ENCODE measurements at regions not wholly inside any gene's neighbourhood (a gene's known extent, or its start where the extent isn't known, plus 50 kb on each side); places are given as distances from the start of the nearest gene placed in this dataset.

GRCh38 chr15:81882504-81882903, 163.3 kb downstream of the MEX3B start:
- Histone ChIP-seq H3K4me3 (replicated peaks in 1 of 3; ENCODE audit: insufficient read depth in 1 of 3, low read depth in 1 of 3, low read length in 3 of 3) (no peak overlapping the region), H3K9me3 (replicated peaks; ENCODE audit: control insufficient read depth, insufficient read depth, low read length) (no peaks in the 10 kb centered on the region), H3K9me1 (replicated peaks; ENCODE audit: control insufficient read depth, extremely low read depth, insufficient read depth, low read length) (no peaks in the 10 kb centered on the region), H3K79me2 (ENCODE audit: control insufficient read depth, insufficient read depth, low read length) (no peaks in the 10 kb centered on the region), H3K4me2 (ENCODE audit: insufficient read depth, low read length) (no peak overlapping the region), H4K20me1 (replicated peaks; ENCODE audit: control insufficient read depth, extremely low read depth, insufficient read depth, low read length) (no peaks in the 10 kb centered on the region), H3K4me1 (ENCODE audit: control insufficient read depth, extremely low read depth, insufficient read depth, low read length) (no peaks in the 10 kb centered on the region), H3K27ac (ENCODE audit: insufficient read depth, low read depth, low read length) (no peak overlapping the region), H2AFZ (ENCODE audit: low read depth, low read length) (no peak overlapping the region), H3K9ac (replicated peaks; ENCODE audit: extremely low read depth, insufficient read depth, low read length) (no peak overlapping the region), H3K36me3 (ENCODE audit: control insufficient read depth in 2 of 2, extremely low read depth in 1 of 2, insufficient read depth in 2 of 2, low read length in 2 of 2) (no peaks in the 10 kb centered on the region), H3K27me3 (ENCODE audit: control insufficient read depth in 2 of 2, insufficient read depth in 2 of 2, low read length in 2 of 2) (no peaks in the 10 kb centered on the region)
- intact Hi-C loops (cut with micrococcal nuclease): no loop called here
- DNase-seq (ENCODE audit: low read depth, low spot score): no peak
- TF ChIP-seq EZH2 (IDR thresholded peaks at IDR 0.05; ENCODE audit: borderline replicate concordance, low read depth, low read length, severe bottlenecking): no peak
- TF ChIP-seq MAX (IDR thresholded peaks at IDR 0.05; ENCODE audit: insufficient read depth, insufficient read length): no peak
- no peak for TF ChIP-seq FOS (IDR thresholded peaks at IDR 0.05; ENCODE audit: borderline replicate concordance, insufficient read depth, low read length)
- no peak for TF ChIP-seq POLR2AphosphoS5 (IDR thresholded peaks at IDR 0.05; ENCODE audit: insufficient read depth, low read depth, low read length)
- dilution Hi-C loops (cut with MboI; ENCODE audit: extremely low pct_ligation_motif_present, low sequenced_read_pairs): no loop called here
- BruUV-seq (replicated peaks): no TSS peak
- ChIA-PET CTCF (no interaction called here), POLR2A (no interaction called here)
- no peak for FAIRE-seq

GRCh38 chr15:81880833-81881232, 165.0 kb downstream of the MEX3B start:
- no peak for DNase-seq (ENCODE audit: low read depth, low spot score)
- H3K4me2 ChIP-seq (ENCODE audit: insufficient read depth, low read length): no peak overlapping the region
- TF ChIP-seq CTCF (IDR thresholded peaks at IDR 0.05; ENCODE audit: extremely low read depth in 1 of 2, insufficient read depth in 1 of 2, low read depth in 1 of 2, low read length in 2 of 2) (no peak), MYC (IDR thresholded peaks at IDR 0.05; ENCODE audit: low read depth, low read length) (no peak), FOS (IDR thresholded peaks at IDR 0.05; ENCODE audit: borderline replicate concordance, insufficient read depth, low read length) (no peak), POLR2A (IDR thresholded peaks at IDR 0.05; ENCODE audit: low read depth, low read length) (no peak), POLR2AphosphoS5 (IDR thresholded peaks at IDR 0.05; ENCODE audit: insufficient read depth, low read depth, low read length) (no peak), MAX (IDR thresholded peaks at IDR 0.05; ENCODE audit: insufficient read depth, insufficient read length) (no peak), JUN (IDR thresholded peaks at IDR 0.05; ENCODE audit: borderline replicate concordance, insufficient read depth, insufficient read length, low read depth) (no peak)
- no peak overlapping the region for H3K4me3 ChIP-seq (replicated peaks in 1 of 3; ENCODE audit: insufficient read depth in 1 of 3, low read depth in 1 of 3, low read length in 3 of 3)
- no peaks in the 10 kb centered on the region for H3K36me3 ChIP-seq (ENCODE audit: control insufficient read depth in 2 of 2, extremely low read depth in 1 of 2, insufficient read depth in 2 of 2, low read length in 2 of 2)
- H3K4me1 ChIP-seq (ENCODE audit: control insufficient read depth, extremely low read depth, insufficient read depth, low read length): no peaks in the 10 kb centered on the region
- H3K79me2 ChIP-seq (ENCODE audit: control insufficient read depth, insufficient read depth, low read length): no peaks in the 10 kb centered on the region
- no peaks in the 10 kb centered on the region for H3K9me3 ChIP-seq (replicated peaks; ENCODE audit: control insufficient read depth, insufficient read depth, low read length)
- no peaks in the 10 kb centered on the region for H4K20me1 ChIP-seq (replicated peaks; ENCODE audit: control insufficient read depth, extremely low read depth, insufficient read depth, low read length)
- no TSS peak for BruUV-seq (replicated peaks)
- no peak overlapping the region for H3K27ac ChIP-seq (ENCODE audit: insufficient read depth, low read depth, low read length)
- FAIRE-seq: no peak
- H3K9me1 ChIP-seq (replicated peaks; ENCODE audit: control insufficient read depth, extremely low read depth, insufficient read depth, low read length): no peaks in the 10 kb centered on the region
- POLR2A ChIA-PET: no interaction called here
- intact Hi-C loops (cut with micrococcal nuclease) (no loop called here), dilution Hi-C loops (cut with MboI; ENCODE audit: extremely low pct_ligation_motif_present, low sequenced_read_pairs) (no loop called here)
- no peak overlapping the region for H3K9ac ChIP-seq (replicated peaks; ENCODE audit: extremely low read depth, insufficient read depth, low read length)
- CTCF ChIA-PET: no interaction called here
- no peaks in the 10 kb centered on the region for H3K27me3 ChIP-seq (ENCODE audit: control insufficient read depth in 2 of 2, insufficient read depth in 2 of 2, low read length in 2 of 2)
- H2AFZ ChIP-seq (ENCODE audit: low read depth, low read length): no peak overlapping the region
